GM06990 (cell line): ENCODE measurements at regions not wholly inside any gene's neighbourhood (a gene's known extent, or its start where the extent isn't known, plus 50 kb on each side); places are given as distances from the start of the nearest gene placed in this dataset.

Experiments
- DNase-seq: peaks from one replicate; pipeline ENCODE4 v3.0.0-alpha.2; 2011; ENCODE audit not compliant: insufficient read length; ENCODE audit errors: extremely low read depth
- H3K27me3 ChIP-seq: replicated peaks from 2 replicates; pipeline ENCODE4 v1.6.0; 2011; ENCODE audit warnings: low read length; ENCODE audit not compliant: control insufficient read depth, insufficient read depth
- H3K36me3 ChIP-seq: 2 replicates; pipeline ENCODE4 v1.5.1; 2011; ENCODE audit warnings: low read length; ENCODE audit not compliant: control insufficient read depth, insufficient read depth
- H3K4me3 ChIP-seq: replicated peaks from 2 replicates; pipeline ENCODE4 v1.5.1; 2011; ENCODE audit warnings: low read depth, mild to moderate bottlenecking, control low read depth, low read length
- CTCF ChIP-seq: IDR thresholded peaks from 2 replicates; pipeline ENCODE4 v1.5.1; 2011; ENCODE audit warnings: low read length, control low read depth, mild to moderate bottlenecking, inconsistent platforms; ENCODE audit not compliant: insufficient read depth, poor library complexity, severe bottlenecking

GRCh38 chr3:157776861-157777260 is 273.6 kb upstream of the VEPH1 start:
- no peak for TF ChIP-seq CTCF
- Histone ChIP-seq H3K4me3 (no peak overlapping the region), H3K36me3 (no peaks in the 10 kb centered on the region), H3K27me3 (no peaks in the 10 kb centered on the region; the same call in 1 of the 2 replicates)
- DNase-seq: no peak

GRCh38 chr3:157775446-157775845 is 272.2 kb upstream of the VEPH1 start:
- Histone ChIP-seq H3K4me3 (no peak overlapping the region), H3K36me3 (no peaks in the 10 kb centered on the region), H3K27me3 (no peaks in the 10 kb centered on the region; the same call in 1 of the 2 replicates)
- no peak for TF ChIP-seq CTCF
- DNase-seq: no peak

- no peak for DNase-seq
- H3K4me3 ChIP-seq: no peak overlapping the region
- no peaks in the 10 kb centered on the region for H3K36me3 ChIP-seq
- no peak for TF ChIP-seq CTCF
- no peaks in the 10 kb centered on the region; the same call in 1 of the 2 replicates for H3K27me3 ChIP-seq
These were observed 266.2 kb upstream of the VEPH1 start for GRCh38 chr3:157769378-157769777.

GRCh38 chr3:157767607-157768006 is 264.4 kb upstream of the VEPH1 start:
- Histone ChIP-seq H3K4me3 (no peak overlapping the region), H3K36me3 (no peaks in the 10 kb centered on the region), H3K27me3 (no peaks in the 10 kb centered on the region; the same call in 1 of the 2 replicates)
- TF ChIP-seq CTCF: no peak
- no peak for DNase-seq

- Histone ChIP-seq H3K36me3 (no peaks in the 10 kb centered on the region), H3K27me3 (no peaks in the 10 kb centered on the region), H3K4me3 (no peak overlapping the region)
- no peak for TF ChIP-seq CTCF
- no peak for DNase-seq
These were observed 260.4 kb upstream of the VEPH1 start for GRCh38 chr3:157763644-157764043.

GRCh38 chr3:157759311-157759710 is 256.1 kb upstream of the VEPH1 start:
- no peak for TF ChIP-seq CTCF
- DNase-seq: no peak

More at GRCh38 chr3:157759311-157759710, 256.1 kb upstream of the VEPH1 start:
- Histone ChIP-seq H3K4me3 (no peak overlapping the region), H3K36me3 (no peaks in the 10 kb centered on the region), H3K27me3 (no peaks in the 10 kb centered on the region)
